SH-SY5Y (cell line): ENCODE measurements at regions not wholly inside any gene's neighbourhood (a gene's known extent, or its start where the extent isn't known, plus 50 kb on each side); places are given as distances from the start of the nearest gene placed in this dataset.

Experiments
- GATA2 ChIP-seq: IDR thresholded peaks from 2 replicates; pipeline ENCODE4 v1.6.1; 2011; ENCODE audit warnings: mild to moderate bottlenecking, low read depth, low read length
- GATA3 ChIP-seq: IDR thresholded peaks from 2 replicates; pipeline ENCODE4 v1.6.1; 2011; ENCODE audit warnings: low read depth, mild to moderate bottlenecking, low read length, moderate library complexity

GRCh38 chr11:38796281-38796680 is 2198.2 kb upstream of the RAG2 start:
- TF ChIP-seq GATA2, result no peak
- TF ChIP-seq GATA3, result no peak
